GM13977 (cell line): ENCODE measurements at regions not wholly inside any gene's neighbourhood (a gene's known extent, or its start where the extent isn't known, plus 50 kb on each side); places are given as distances from the start of the nearest gene placed in this dataset.

ENCODE experiments used
- DNase-seq: peaks from one replicate; pipeline ENCODE4 v3.0.0; 2012; ENCODE audit warnings: low spot score
- CTCF ChIP-seq: IDR thresholded peaks from 2 replicates; pipeline ENCODE4 v1.5.1; 2012; ENCODE audit warnings: mild to moderate bottlenecking, control low read depth; ENCODE audit not compliant: insufficient read depth; ENCODE audit errors: extremely low read depth, missing control alignments
- in situ Hi-C: fragments of 300-500 bp; cut with MboI; formaldehyde crosslinking; loops from one replicate; pipeline ENCODE4 v1.12.0; 2022; ENCODE audit warnings: low sequenced_read_pairs, low pct_unique_long_range_greater_than_20kb, mixed read lengths, inconsistent platforms; ENCODE audit not compliant: unreplicated experiment

GRCh38 chr4:123950530-123950929 is 553.9 kb downstream of the SPRY1 start:
- in situ Hi-C loops, result no loop called here
- DNase-seq, result no peak
- no peak for TF ChIP-seq CTCF

- DNase-seq, result no peak
- in situ Hi-C loops, result no loop called here
- TF ChIP-seq CTCF, result no peak
Observed at GRCh38 chr4:123952530-123953274, 556.1 kb downstream of the SPRY1 start.

GRCh38 chr4:123953566-123953965 is 557.0 kb downstream of the SPRY1 start:
- no peak for DNase-seq
- in situ Hi-C loops, result no loop called here

GRCh38 chr4:123954220-123954619 is 557.6 kb downstream of the SPRY1 start:
- no peak for DNase-seq
- TF ChIP-seq CTCF, result no peak
- in situ Hi-C loops, result no loop called here

More at GRCh38 chr4:123953566-123953965, 557.0 kb downstream of the SPRY1 start:
- no peak for TF ChIP-seq CTCF

- no peak for DNase-seq
- in situ Hi-C loops, result no loop called here
- no peak for TF ChIP-seq CTCF
Observed at GRCh38 chr4:123955167-123955800, 558.7 kb downstream of the SPRY1 start.

- no peak for TF ChIP-seq CTCF
- no peak for DNase-seq
- in situ Hi-C loops, result no loop called here
Observed at GRCh38 chr4:123956204-123956603, 559.6 kb downstream of the SPRY1 start.
